HFF-Myc (cell line): ENCODE measurements at regions not wholly inside any gene's neighbourhood (a gene's known extent, or its start where the extent isn't known, plus 50 kb on each side); places are given as distances from the start of the nearest gene placed in this dataset.

Source experiments
- DNase-seq: peaks from one replicate; pipeline ENCODE4 v3.0.0-alpha.2; 2011; ENCODE audit warnings: low read depth; ENCODE audit errors: extremely low read depth
- H3K4me3 ChIP-seq: replicated peaks from 2 replicates; pipeline ENCODE4 v1.5.1; 2011; ENCODE audit warnings: low read depth, mild to moderate bottlenecking, control low read depth, low read length
- CTCF ChIP-seq: IDR thresholded peaks from 2 replicates; pipeline ENCODE4 v1.5.1; 2012; ENCODE audit warnings: mild to moderate bottlenecking, low read depth, low read length, control low read depth; ENCODE audit errors: missing control alignments

GRCh38 chrX:5142644-5143043, 1086.0 kb downstream of the NLGN4X start:
- H3K4me3 ChIP-seq, result no peak overlapping the region
- TF ChIP-seq CTCF, result no peak
- DNase-seq, result no peak

DNA sequence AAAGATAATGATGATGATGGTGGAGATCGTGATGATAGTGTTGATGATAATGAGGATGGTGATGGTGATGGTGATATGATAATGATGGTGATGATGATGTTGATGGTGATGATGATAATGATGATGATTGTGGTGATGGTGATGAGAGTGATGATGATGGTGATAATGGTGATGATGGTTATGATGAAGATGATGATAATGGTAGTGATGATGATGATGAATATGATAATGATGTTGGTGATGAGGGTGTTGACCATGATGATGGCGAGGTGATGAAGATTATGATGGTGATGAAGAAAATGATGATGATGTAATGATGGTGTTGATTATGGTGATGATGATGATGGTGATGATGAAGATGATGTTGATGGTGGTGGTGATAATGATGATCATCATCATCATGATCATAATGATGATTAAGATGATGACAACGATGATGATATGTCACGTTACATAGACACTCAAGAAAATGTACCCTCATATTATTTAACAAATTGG, 1106.4 kb downstream of the NLGN4X start:
- no peak for DNase-seq
- TF ChIP-seq CTCF, result no peak
- no peak overlapping the region for H3K4me3 ChIP-seq

DNA sequence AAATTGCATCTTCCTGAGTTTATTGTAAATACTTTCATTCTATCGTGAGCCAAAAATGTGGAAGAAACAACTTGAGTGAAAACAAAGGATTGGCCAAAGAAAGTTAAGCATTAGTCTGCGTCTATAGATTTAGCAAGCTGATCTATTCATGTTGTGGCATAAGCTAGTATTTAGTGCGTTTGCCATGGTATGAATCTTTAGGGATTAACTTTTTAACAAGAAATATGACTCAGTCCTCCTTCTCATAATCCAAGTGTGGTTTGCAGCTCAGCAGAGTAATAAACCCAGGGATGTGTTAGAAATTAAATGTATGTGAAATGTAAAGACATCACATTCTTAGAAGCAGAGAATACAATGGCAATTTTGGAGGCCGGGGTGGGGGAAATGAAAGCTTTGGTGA, 1110.9 kb downstream of the NLGN4X start:
- no peak for DNase-seq
- H3K4me3 ChIP-seq, result no peak overlapping the region
- no peak for TF ChIP-seq CTCF

GRCh38 chrX:5113128-5113527, 1115.5 kb downstream of the NLGN4X start:
- TF ChIP-seq CTCF, result no peak
- no peak overlapping the region for H3K4me3 ChIP-seq
- DNase-seq, result no peak

- no peak for DNase-seq
- H3K4me3 ChIP-seq, result no peak overlapping the region
- no peak for TF ChIP-seq CTCF
Measured at GRCh38 chrX:5100004-5100403, 1128.7 kb downstream of the NLGN4X start.

DNA sequence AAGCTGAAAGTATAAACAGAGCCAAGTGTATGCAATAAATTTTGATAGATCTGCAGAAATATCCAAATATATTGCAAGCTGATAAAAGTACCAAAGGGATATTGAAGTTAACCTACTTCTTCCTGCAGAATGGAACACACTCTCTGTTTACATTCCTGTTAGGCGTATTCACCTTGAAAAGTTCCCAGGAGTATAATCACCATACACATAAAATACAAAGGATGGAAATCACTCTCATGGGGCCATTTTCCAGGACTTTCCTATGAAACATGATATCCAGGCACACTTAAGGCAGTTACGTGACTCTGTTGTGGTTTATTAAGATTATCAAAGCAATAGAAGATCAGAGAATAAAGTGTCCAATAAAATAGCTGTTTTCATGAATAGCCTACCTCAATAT, 1142.3 kb downstream of the NLGN4X start:
- DNase-seq, result no peak
- H3K4me3 ChIP-seq, result no peak overlapping the region
- TF ChIP-seq CTCF, result no peak

- DNase-seq, result no peak
- no peak for TF ChIP-seq CTCF
- no peak overlapping the region for H3K4me3 ChIP-seq
Measured at GRCh38 chrX:5084279-5084678, 1144.4 kb downstream of the NLGN4X start.
